ENCODE measurements at regions not wholly inside any gene's neighbourhood (a gene's known extent, or its start where the extent isn't known, plus 50 kb on each side); places are given as distances from the start of the nearest gene placed in this dataset.

DNA sequence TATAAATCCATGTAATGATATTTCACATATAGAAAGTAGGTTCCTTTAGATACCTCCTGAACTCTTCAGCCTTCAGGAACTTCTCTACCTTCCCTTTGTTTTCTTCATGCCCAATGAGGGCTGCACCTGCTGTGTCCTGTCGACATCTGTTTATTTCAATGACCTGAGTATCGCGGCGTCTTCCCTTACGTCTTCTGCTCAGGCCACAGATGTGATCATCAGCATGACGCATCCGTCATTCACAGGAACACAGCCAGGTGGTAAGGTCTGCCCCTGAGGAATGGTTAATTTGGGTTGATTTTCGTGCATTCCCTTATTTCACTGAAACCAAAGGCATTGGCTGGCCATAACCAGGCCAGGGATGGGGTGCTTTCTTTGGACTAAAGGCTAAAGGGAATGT is 217.1 kb downstream of the MED10 start:
- no peak for DNase-seq

DNA sequence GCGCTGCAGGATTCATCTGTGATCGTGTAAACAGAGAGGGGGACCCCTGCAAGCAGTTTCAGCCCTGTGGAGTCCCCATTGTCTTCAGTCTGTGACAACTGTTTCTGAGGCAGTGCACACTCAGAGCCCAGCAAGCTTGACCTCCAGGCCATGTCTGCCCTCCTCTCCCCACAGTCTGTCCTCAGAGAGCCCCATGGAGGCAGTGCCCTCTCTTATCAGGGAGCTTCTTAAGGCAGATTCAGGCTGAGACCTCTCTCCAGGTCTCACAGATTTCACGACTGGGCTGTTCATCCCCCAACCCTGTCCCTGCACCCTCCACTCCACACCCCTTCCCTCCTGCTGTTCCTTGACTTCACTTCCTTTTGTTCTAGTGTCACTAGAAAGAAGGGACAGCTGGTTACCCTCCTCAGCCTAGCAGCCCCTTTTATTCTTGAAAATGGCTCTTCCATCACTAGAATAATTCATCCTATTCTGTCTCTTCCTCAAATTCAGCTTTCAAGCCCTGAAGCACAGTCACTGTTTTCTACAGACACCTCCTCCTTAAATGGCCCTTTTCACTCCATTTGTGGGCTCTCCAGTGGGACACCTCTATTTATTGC is 218.4 kb downstream of the MED10 start:
- DNase-seq: no peak

DNA sequence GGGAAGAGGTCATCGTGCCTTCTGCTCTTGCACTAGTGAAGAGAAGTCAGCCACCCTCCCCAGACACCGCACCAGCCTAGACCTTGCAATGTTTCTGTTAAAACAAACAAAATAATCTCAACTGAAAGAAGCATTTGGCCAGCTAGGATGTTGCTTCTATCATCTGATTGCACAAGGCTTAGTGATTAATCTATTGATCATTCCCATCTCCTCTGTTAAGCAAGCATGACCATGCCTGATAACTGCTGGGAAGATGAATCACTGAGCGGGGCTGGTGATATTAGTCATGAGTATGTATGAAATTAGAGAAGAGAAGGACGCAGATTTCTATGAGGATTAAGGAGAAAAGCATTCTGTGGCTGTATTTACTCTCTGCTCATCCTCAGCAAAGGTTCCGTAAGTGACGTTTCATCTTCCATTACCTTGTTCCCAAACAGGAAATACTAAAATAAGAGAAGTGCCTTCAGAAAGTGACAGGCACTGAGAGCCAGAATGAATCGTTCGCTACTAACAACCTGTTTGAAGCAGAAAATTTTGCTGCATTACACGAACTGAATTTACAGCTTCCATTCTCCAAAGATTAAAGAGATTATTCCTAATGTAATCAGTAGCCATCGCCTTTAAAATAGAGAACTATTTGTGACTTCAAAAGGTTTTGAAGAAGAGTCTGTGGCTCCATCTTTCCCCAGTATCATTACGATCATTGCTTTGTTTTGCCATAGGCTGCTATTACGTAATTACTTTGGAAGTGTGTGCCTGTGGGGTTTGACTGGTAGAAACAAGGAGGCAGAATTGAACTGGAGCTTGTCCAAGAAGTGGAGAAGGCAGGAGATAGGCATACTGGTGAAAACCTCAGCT is 219.1 kb downstream of the MED10 start:
- DNase-seq: no peak

DNA sequence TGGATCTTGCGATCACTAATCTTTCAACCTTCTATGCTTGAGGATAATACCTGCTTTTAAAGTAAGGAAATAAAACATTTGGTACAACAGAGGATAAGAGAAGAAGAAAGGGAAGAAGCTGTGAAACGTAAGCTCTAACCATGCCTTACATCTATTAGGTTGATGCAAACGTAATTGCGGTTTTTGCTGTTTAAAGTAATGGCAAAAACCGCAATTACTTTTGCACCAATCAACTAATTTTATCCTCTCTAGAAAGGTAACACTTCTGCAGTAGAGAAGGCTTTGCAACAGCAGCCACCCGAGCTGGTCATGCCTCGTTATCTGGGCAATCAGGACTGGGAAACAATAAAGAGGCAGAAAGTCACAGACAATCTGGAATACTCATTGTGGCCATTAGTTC is 224.1 kb downstream of the MED10 start:
- DNase-seq: no peak

DNA sequence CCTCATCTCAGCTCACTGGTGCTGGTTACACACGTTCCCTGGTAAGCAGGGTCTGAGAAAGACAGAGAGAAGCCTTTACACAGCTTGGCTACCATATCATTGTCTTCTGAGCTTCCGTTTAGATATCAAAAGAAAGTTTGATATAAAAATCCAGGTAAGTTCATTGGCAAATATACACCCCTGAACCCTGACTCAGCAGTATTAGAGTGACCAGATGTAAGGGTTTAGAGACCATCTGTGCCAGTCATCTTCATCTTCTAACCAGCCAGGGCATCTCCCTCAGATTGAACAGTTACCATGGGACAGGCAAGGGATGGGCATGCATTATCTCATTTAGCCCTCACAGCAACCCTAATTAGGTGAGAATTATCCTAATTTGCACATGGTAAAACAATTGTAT is 232.1 kb downstream of the MED10 start:
- DNase-seq: no peak

DNA sequence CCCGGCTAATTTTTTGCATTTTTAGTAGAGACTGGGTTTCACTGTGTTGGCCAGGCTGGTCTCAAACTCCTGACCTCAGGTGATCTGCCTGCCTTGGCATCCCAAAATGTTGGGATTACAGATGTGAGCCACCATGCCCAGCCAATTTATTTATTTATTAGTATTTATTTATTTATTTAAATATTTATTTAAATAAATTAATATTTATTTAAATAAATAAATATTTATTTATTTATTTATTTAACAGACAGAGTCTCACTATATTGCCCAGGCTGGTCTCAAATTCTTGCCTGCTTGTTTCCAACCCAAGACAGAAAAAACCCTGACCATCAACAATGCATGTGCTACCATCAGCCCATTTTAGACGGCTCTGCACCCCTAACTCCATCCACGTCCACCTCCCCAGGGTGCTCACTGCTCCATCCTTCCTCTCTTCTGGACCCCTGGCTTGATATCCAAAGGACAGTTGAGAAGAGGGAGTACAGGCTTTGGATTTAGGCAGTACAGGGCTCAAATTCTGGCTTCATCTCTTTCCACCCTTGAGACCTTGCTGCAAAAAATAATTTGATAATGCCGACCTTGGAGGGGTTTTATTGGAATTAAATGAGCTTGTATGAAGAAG is 232.6 kb downstream of the MED10 start:
- DNase-seq: no peak

DNA sequence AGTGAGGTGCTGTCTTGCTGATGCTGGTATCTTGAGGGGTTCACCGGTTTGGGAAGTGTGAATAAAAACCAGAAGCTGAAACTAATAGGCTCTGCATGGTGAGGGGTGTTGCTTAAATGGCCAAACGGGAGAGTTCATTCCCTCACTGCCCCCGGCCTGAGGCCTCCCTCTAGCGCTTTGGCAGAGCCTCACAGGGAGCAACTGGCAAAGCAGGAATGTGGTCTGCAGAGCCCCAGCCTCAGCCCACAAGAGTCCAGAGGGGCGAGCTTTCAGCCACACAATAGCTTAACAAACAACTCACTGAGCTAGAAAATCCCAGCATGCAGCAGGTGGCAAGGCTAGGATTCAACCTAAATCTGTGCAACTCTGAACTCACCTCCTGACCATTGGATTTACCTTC is 234.8 kb downstream of the MED10 start:
- DNase-seq: no peak

DNA sequence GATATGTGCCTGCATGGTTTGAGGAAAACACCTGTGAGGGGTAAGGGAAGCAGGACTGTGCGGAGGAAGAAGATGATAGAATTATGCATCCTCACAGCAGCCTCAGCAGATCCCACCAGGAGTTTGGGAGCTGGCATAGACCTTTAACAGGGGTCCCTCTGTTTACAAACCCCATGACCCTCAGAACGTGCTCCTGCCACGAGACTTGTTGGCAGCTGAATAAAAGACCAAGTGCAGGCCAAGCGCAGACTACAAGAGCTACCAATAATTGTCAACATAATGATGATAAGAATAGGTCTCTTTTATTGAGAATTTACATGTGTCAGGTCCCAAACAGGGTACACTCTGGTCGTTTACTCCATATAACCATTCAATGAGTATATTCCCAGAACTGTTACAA is 236.0 kb downstream of the MED10 start:
- DNase-seq: no peak

DNA sequence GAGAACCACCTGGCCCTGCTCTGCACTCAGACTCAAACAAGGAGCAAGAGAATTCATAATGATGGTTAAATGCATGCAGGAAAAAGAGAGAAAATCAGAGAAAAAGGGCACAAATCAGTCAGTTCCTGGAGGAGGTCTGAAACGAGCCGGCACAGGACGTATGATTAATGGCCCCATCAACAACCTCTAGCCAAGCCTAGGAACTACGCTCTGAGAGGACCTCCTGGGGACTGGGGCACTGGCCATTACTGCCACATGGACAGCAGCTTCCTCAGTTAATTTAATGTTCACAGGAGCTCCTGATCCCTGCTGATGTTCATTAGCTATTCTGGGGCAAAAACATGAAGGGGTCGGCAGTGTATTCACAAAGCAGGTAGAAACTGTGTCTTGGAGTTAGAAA is 238.1 kb downstream of the MED10 start:
- no peak for DNase-seq

DNA sequence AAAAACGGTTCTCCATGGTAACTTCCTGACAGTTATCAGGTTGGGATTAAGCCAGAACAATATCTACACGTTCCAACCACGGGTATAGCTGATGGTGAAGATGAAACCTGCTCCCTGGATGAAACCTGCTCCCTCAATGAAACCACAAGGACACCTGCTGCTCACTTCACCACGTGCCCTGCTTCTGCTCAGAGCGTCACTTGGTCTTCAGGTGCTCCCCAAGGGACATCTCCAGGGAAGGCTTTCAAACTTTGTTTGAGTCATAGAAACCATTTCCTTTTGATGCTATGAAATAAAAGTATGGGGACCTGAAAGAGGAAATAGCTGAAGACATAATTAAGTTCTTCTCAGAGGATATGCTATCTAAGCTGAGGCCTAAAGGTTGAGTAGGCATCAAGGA is 242.4 kb downstream of the MED10 start:
- no peak for DNase-seq

DNA sequence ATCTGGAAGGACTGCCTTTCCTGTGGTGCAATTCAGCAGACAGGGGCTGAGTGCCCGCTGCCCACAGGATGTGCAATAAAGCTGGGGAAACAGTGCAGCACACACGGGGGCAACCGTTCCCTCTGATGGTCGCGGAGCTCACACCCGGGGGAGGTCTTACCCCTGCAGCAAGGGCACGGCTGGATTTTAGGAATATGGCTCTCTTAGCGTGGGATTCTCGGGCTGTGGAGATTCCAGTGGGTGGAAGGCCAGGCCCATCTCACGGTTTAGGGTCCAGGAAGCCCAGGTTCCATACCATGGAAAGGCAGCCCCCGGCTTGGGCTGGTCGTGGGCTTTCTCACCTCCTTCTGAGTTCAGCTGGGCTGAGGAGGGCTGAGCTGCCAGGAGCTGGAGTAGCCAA is 244.1 kb downstream of the MED10 start:
- no peak for DNase-seq

DNA sequence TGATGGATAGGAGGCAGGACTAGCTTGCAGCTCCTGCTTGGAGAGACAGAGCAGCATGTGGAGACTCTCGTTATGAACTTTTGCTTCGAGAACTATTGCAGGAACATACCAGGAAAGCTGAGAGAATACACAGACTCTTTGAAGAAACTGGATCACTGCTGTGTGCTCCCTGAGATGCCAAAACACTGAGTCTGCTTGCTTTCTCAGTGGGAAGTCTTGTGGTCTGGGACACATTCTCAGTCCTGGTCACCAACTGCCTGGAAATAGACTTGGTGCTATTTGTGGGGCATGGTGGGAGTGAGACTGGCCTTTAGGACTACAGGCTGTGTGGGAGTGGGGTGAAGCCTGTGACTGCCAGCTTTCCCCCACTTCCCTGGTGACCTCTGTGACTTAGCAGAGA is 252.6 kb downstream of the MED10 start:
- no peak for DNase-seq

DNA sequence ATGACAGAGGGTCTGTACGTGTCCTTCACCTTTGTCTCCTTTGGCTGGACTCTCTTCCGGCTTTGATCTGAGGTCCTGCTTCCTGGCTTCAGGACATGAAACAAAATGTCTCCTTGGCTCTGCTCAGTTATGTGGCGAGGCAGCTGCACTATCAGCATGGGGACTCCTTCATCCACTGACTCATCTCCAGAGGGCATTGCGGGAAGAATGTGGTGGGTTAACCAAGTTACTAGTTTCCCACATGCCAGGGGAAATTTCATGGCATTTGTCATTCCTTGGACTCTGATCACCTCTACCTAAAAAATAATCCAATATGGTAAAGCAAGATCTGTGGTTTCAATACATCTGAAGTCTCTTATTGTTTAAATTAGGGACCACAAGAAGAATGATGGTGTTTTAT is 259.7 kb downstream of the MED10 start:
- DNase-seq: no peak

DNA sequence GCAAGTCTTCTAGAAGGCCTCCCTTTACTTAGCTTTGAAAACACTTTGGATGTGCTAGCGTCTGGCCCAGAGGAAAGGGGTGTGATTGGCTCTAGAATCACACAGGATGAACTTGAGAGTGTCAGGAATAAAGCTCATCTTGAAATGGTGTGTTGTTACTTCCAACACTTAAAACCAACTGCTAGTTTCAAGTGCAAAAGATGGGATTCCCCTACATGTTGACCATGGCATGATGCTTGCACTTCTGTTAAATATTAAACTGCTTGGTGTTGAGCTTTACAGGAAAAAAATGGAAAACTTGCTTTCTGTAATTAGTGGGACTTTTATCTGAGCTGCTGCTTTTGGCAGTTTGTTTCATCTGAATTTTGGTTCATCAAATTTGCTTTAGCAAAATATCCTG is 261.1 kb downstream of the MED10 start:
- no peak for DNase-seq

DNA sequence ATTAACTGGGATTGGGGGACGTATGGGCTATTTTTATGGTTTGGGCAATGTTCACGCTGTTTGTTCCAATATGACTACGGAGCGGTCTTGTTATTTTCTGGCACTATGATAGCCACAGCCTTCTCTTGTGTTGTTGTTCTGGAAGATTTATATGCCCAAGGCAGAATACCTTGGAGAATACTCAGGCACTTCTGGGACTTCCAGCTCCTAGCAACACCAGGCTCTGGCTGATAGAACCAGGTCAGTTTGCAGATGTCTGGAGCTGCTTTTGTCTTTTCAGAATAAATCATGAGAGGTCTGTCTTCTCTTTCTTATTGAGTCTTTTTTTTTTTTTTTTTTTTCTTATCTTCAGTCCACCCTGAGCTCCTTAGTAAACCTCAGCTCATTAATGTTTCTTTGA is 262.5 kb downstream of the MED10 start:
- DNase-seq: no peak

DNA sequence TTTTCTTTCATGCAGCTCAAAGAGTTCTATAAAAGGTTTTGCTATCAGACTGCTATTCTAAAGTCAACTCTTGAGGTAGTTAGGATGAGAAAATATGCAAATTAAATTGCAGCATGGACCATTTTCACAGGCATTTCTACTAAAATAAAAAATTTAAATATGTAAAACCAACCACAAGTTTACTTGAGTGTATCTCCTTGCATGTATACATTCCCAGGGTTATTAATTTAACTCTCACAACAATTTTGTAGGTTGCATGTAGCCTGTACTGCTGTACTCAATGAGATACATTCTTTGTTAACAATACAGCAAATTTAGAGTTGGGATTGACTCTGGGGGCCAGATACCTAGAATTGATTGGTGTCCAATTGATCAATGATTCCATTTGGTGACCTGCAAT is 265.8 kb downstream of the MED10 start:
- no peak for DNase-seq

DNA sequence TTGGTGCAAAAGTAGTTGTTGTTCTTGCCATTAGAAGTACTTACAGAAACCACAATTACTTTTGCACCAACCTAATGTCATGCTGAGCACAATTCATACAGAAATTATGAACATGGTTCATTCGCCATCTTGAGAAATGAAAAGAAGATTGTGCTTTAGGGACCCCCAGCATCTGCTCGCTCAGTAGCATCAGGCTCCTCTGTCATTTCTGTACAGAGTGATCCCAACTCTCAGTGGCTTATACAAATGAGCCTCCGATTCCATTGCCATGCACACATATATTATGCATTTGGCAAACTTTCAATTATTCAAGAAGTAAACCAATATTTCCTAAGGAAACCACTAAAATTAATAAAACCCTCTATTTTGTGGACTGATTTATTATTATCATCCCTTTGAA is 266.2 kb downstream of the MED10 start:
- DNase-seq: no peak

DNA sequence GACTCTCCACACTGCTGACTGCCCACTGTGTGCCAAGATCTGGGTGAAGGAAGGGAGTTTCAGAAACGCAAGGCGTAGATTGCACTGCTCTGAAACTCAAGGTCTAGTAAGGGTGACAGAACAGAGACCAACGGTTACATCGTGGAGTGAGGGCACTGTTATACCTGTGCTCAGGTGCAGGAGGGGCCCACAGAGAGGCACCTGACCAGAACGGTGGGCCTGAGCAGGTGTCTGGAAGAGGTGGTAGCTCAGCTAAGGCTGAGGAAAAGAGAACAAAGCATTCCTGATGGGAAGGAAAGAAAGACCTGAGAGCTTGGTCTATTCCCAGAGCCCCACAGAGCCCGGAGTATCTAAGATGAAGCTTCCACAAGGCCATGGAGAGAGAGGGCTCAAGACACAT is 267.2 kb downstream of the MED10 start:
- no peak for DNase-seq

DNA sequence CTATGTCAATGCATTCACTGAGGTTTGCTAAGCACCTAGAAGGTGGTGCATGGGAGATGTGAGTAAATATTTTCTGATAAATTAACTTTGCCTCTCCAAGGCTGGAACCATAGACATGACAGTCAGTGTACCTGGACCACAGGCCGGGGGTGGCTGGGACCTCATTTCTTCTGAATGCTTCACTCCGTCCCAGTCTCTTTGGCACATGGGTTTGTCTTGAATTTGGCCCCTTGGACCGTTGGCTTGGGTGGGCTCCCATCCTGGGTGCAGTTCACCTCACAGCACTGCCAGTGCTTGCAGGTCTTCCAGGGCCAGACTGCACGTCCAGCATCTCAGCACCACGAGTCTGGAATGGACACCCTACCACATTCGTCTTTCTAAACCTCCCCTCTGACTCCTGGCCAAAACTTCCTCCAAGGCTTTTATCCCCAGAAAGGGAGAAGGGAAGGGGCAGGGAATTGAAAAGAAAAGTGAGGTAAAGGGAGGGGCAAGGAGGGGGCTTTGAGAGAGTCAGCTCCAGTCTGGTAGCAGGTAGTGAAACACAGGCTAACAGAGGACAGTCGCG is 267.8 kb downstream of the MED10 start:
- no peak for DNase-seq

DNA sequence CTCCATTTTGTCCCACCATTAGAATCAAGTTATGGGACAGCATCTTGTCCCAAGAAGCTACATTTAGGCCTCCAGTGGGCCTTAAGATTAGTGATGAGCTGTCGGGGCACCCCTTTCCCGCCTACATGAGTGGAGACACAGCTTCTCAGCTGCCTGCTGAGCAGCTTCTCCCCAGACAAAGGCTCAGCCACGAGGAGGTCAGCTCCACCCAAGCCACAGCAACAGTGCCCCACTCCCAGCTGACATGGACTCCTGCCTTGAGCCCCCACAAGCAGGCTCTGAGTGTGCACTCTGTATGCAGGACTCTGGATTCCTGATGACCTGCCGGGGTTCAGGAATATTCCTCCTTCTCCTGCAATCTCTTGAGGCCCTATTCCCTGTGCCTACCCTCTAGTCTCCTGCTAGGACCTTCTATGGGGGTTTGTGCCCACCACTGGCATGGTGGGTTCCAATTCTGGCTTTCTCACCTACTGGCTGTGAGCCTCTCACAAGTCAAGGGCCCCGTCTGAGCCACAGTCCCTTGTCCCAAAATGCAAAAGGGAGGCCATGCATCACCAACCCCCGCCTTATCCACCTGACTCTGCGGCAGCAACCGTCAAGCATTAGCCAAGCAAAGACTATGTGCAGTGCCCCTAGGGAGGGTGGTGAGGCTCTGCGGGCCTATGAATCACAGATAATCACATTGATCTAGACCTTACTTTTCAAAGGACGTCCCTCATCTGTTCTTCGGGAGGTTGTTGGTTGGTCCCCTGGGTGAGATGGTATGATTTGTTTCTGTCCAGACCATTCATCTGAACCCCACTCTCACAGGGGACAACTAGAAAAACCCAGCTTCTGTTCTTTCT is 269.1 kb downstream of the MED10 start:
- DNase-seq: no peak

DNA sequence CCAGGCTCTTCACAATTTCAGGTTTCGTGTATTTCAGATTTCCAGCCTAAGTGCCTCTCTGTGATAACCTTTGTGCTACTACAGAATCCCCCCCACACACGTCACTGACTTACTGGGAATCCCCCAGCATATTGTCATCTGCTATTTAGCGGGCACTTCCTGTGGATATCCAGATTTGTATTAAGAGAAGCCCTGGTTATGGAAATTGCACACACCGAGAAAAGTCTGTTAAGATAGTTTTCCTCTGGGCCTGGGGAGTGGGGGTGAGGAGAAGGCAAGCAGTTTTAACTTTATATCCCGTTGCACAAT is 269.9 kb downstream of the MED10 start:
- no peak for DNase-seq

DNA sequence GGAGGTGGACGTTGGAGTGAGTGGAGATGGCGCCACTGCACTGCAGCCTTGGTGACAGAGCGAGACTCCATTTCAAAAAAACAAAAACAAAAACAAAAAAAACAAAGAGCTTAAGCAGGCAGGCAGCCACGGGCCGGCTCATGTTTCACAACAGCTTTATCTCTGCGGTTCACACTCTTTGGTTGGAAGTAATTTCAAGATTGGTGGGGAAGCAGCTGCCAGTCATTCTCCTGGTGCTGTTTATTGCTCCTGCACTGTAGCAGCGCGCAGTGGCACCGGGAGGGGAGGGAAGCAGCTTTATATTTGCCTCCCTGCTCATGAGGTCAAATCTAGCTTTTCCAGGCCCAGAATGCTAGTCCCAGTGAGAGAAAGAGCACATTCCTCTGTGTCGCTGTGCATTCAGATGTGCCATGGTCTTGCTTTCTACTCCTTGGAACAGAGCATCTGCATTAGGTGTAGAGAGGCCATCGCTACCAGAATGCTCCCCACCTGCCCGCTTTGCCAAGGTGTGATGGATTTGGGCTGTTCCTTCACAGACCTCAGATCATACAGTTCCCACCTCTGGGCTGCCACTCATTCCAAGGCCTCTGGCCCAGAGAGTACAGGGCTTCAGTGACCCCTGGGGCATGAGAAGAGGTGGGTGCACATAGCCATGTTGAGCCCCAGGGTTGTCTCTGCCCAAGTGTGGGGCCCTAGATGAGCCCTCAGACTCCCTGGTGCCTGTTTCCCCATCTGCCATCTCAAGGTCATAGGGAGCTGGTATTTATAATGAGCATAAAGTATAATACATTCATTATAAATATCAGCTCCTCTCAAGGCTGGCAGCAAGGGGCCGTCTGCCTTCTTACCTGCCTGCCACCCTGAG is 270.4 kb downstream of the MED10 start:
- no peak for DNase-seq

Data from CD4-positive, alpha-beta T cell treated with Interleukin-17A for 1 hour (primary cell).